ENCODE measurements at regions not wholly inside any gene's neighbourhood (a gene's known extent, or its start where the extent isn't known, plus 50 kb on each side); places are given as distances from the start of the nearest gene placed in this dataset.

- TF ChIP-seq EZH2phosphoT487 (IDR thresholded peaks at IDR 0.05; ENCODE audit: borderline replicate concordance, low read length) = no peak
- TF ChIP-seq EZH2 (IDR thresholded peaks at IDR 0.05; ENCODE audit: low read length, unreplicated experiment) = no peak
Measured at GRCh38 chr4:135492439-135492838, 1290.8 kb upstream of the PABPC4L start.

Measured in PC-3 (cell line).